PC-3 (cell line): ENCODE measurements at regions not wholly inside any gene's neighbourhood (a gene's known extent, or its start where the extent isn't known, plus 50 kb on each side); places are given as distances from the start of the nearest gene placed in this dataset.

Experiments used
- ATAC-seq: fragments of 200-7000 bp; cut with Tn5 transposase; 2 replicates; pipeline ENCODE4 v1.9.1; 2020; ENCODE audit warnings: mild to moderate bottlenecking, moderate library complexity
- BruUV-seq: library from RNA; stranded (reverse); fragments of 400-500 nt; replicated peaks from 2 replicates; lab custom pipeline; 2021; lab: Mats Ljungman, UMichigan
- CTCF ChIA-PET: fragments of 300-600 bp; sonication (Branson Sonifier 250); formaldehyde crosslinking; loops from one replicate; lab custom pipeline; 2022; ENCODE audit warnings: antibody characterized with exemption; lab: Charles Lee
- POLR2A ChIA-PET: fragments of 300-600 bp; sonication (Branson Sonifier 250); formaldehyde crosslinking; loops from one replicate; lab custom pipeline; 2022; ENCODE audit warnings: antibody characterized with exemption; ENCODE audit not compliant: unreplicated experiment; lab: Charles Lee
- DNase-seq: peaks from one replicate; pipeline ENCODE4 v3.0.0-alpha.2; 2015
- H2AFZ ChIP-seq: fragments of 300-600 bp; sonication (generic); 2 replicates; pipeline ENCODE4 v1.6.0; 2016; ENCODE audit warnings: antibody characterized with exemption, low read length
- H3F3A ChIP-seq: fragments of 300-600 bp; sonication (generic); one replicate; pipeline ENCODE4 v1.6.0; 2017; ENCODE audit warnings: antibody characterized with exemption, low read length, control low read depth, mild to moderate bottlenecking; ENCODE audit not compliant: unreplicated experiment
- H3K27ac ChIP-seq: fragments of 300-600 bp; sonication (generic); 2 replicates; pipeline ENCODE4 v1.5.1; 2016; ENCODE audit warnings: mild to moderate bottlenecking, low read length
- H3K27me3 ChIP-seq: fragments of 300-600 bp; sonication (generic); 2 replicates; pipeline ENCODE4 v1.6.1; 2016; ENCODE audit warnings: low read length, mixed read lengths
- H3K36me3 ChIP-seq: fragments of 300-600 bp; sonication (generic); 2 replicates; pipeline ENCODE4 v1.6.1; 2016; ENCODE audit warnings: low read depth, mixed run types, low read length, mixed read lengths
- H3K4me1 ChIP-seq: fragments of 300-600 bp; sonication (generic); 2 replicates; pipeline ENCODE4 v1.5.1; 2016; ENCODE audit warnings: low read length; ENCODE audit not compliant: insufficient read depth
- H3K4me2 ChIP-seq: fragments of 300-600 bp; sonication (generic); 2 replicates; pipeline ENCODE4 v1.6.0; 2016; ENCODE audit warnings: low read length
- H3K4me3 ChIP-seq: fragments of 300-600 bp; sonication (generic); 2 replicates; pipeline ENCODE4 v1.5.1; 2016; ENCODE audit warnings: mild to moderate bottlenecking, low read length, mixed read lengths
- H3K79me2 ChIP-seq: fragments of 300-600 bp; sonication (generic); 2 replicates; pipeline ENCODE4 v1.6.1; 2017; ENCODE audit warnings: low read length, mixed read lengths
- H3K9ac ChIP-seq: fragments of 300-600 bp; sonication (generic); 2 replicates; pipeline ENCODE4 v1.6.0; 2016; ENCODE audit warnings: mild to moderate bottlenecking, low read length
- H3K9me2 ChIP-seq: fragments of 300-600 bp; sonication (generic); replicated peaks from 2 replicates; pipeline ENCODE4 v1.6.1; 2016; ENCODE audit warnings: mixed run types, low read length, mixed read lengths
- H3K9me3 ChIP-seq: fragments of 300-600 bp; sonication (generic); 2 replicates; pipeline ENCODE4 v1.6.1; 2016; ENCODE audit warnings: low read length, mixed read lengths
- H4K20me1 ChIP-seq: fragments of 300-600 bp; sonication (generic); 2 replicates; pipeline ENCODE4 v1.6.1; 2016; ENCODE audit warnings: low read length, mixed read lengths
- EZH2 ChIP-seq: fragments of 300-600 bp; sonication (generic); IDR thresholded peaks from one replicate; pipeline ENCODE4 v1.6.1; 2017; ENCODE audit warnings: antibody characterized with exemption, mild to moderate bottlenecking, low read length; ENCODE audit not compliant: unreplicated experiment
- EZH2phosphoT487 ChIP-seq: fragments of 300-600 bp; sonication (generic); IDR thresholded peaks from 2 replicates; pipeline ENCODE4 v1.6.1; 2018; ENCODE audit warnings: mild to moderate bottlenecking, antibody characterized with exemption, low read length, borderline replicate concordance
- intact Hi-C: fragments of 100-400 bp; cut with micrococcal nuclease; formaldehyde crosslinking; loops from 2 replicates; pipeline ENCODE4 v1.9.0; 2023
- TF ChIP-seq, protein P1 (sequence below): fragments of 300-600 bp; sonication (generic); conservative IDR thresholded peaks from 2 replicates; pipeline ENCODE4 v1.5.1; 2017; ENCODE audit warnings: antibody characterized with exemption, low read depth, mild to moderate bottlenecking, low read length

DNA sequence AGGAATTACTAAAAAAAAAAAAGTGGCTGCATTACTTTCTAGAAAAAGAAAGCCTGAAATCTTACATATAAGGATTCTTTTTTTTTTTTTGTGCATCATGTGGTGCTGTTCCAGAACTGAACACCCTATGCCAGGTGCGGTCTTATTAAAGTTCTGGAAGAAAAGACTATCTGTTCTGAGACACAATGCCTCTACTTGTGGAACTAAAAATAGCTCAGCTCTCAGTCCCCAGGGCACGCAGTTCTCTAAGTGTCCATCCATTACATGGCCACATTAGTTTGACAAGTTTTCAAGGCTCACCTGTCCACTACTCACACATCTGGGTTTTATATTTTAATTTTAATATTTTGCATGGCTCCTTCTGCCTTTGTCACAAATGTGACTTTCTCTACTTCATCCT is 126.6 kb upstream of the ADAMTS9 start:
- BruUV-seq, result no TSS peak
- TF ChIP-seq, protein P1, sequence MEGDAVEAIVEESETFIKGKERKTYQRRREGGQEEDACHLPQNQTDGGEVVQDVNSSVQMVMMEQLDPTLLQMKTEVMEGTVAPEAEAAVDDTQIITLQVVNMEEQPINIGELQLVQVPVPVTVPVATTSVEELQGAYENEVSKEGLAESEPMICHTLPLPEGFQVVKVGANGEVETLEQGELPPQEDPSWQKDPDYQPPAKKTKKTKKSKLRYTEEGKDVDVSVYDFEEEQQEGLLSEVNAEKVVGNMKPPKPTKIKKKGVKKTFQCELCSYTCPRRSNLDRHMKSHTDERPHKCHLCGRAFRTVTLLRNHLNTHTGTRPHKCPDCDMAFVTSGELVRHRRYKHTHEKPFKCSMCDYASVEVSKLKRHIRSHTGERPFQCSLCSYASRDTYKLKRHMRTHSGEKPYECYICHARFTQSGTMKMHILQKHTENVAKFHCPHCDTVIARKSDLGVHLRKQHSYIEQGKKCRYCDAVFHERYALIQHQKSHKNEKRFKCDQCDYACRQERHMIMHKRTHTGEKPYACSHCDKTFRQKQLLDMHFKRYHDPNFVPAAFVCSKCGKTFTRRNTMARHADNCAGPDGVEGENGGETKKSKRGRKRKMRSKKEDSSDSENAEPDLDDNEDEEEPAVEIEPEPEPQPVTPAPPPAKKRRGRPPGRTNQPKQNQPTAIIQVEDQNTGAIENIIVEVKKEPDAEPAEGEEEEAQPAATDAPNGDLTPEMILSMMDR, result no peak
- TF ChIP-seq EZH2, result no peak
- no peak for TF ChIP-seq EZH2phosphoT487

DNA sequence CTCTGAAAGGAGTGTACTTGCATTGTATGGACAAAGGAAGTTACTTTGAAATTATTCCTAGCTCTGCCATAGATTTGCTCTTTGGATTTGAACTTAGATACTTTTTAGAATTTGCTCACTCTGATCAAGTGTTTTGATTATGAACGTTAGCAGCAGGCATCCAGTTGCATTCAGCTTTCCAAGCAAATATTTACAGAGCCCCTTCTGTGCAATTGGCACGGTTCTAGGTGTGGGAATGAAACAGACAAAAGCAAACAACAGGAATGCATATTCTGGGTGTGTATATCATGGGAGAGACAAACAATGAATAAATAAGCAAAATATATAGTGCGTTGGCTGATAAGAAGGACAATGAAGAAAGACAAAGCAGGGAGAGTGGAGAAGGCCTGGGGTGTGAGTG is 125.5 kb upstream of the ADAMTS9 start:
- H2AFZ ChIP-seq, result no peak overlapping the region
- H3K79me2 ChIP-seq, result no peaks in the 10 kb centered on the region
- no peaks in the 10 kb centered on the region for H3K27me3 ChIP-seq
- no peak overlapping the region for H3K9ac ChIP-seq
- H3K4me2 ChIP-seq, result no peak overlapping the region
- no peaks in the 10 kb centered on the region for H3K36me3 ChIP-seq
- no peaks in the 10 kb centered on the region for H3K9me3 ChIP-seq
- intact Hi-C loops, result no loop called here
- no peaks in the 10 kb centered on the region for H3F3A ChIP-seq
- ChIA-PET CTCF (no interaction called here), POLR2A (no interaction called here)
- ATAC-seq (no peak), DNase-seq (no peak)
- H3K9me2 ChIP-seq, result no peaks in the 10 kb centered on the region
- BruUV-seq, result no TSS peak
- H3K4me3 ChIP-seq, result no peak overlapping the region
- TF ChIP-seq, protein P1, result no peak
- TF ChIP-seq EZH2phosphoT487 (no peak), EZH2 (no peak)
- H4K20me1 ChIP-seq, result no peaks in the 10 kb centered on the region
- no peak overlapping the region for H3K27ac ChIP-seq
- H3K4me1 ChIP-seq, result no peaks in the 10 kb centered on the region

More for the DNA sequence above, 126.6 kb upstream of the ADAMTS9 start:
- intact Hi-C loops, result no loop called here
- Histone ChIP-seq H3K36me3 (no peaks in the 10 kb centered on the region), H3K9me2 (no peaks in the 10 kb centered on the region), H4K20me1 (no peaks in the 10 kb centered on the region), H3K4me3 (no peak overlapping the region), H2AFZ (no peak overlapping the region), H3K4me1 (no peaks in the 10 kb centered on the region), H3K9me3 (no peaks in the 10 kb centered on the region), H3K9ac (no peak overlapping the region), H3K27me3 (no peaks in the 10 kb centered on the region), H3K79me2 (no peaks in the 10 kb centered on the region), H3K27ac (no peak overlapping the region), H3F3A (no peaks in the 10 kb centered on the region), H3K4me2 (no peak overlapping the region)
- ChIA-PET POLR2A (no interaction called here), CTCF (no interaction called here)
- ATAC-seq (no peak), DNase-seq (no peak)

DNA sequence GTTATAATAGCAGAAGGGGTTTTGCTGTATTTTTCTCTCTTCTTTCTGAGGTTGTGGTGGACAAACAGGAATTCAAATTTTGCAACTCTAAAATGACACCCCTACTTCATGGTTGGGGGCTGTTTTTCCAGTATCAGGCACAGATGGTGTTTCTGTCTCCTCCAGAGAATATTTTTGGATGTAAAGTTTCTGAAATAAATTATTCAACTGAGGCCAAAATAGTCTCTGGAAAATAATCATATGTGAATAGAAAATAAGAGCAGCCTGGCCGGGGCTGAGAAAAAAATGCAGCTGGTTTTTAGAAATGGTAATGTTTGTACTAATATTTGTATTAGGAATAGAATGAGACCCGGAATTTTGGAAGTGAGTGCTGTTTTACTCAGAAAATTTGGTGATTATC is 121.3 kb upstream of the ADAMTS9 start:
- H3K27me3 ChIP-seq, result no peaks in the 10 kb centered on the region
- BruUV-seq, result no TSS peak
- ATAC-seq, result no peak
- no peaks in the 10 kb centered on the region for H3K9me3 ChIP-seq
- H3K4me1 ChIP-seq, result no peaks in the 10 kb centered on the region
- H3K4me3 ChIP-seq, result no peak overlapping the region
- POLR2A ChIA-PET, result no interaction called here
- DNase-seq, result no peak
- no peaks in the 10 kb centered on the region for H3K9me2 ChIP-seq
- H2AFZ ChIP-seq, result no peak overlapping the region
- TF ChIP-seq, protein P1, result no peak
- no peak for TF ChIP-seq EZH2phosphoT487
- TF ChIP-seq EZH2, result no peak
- H4K20me1 ChIP-seq, result no peaks in the 10 kb centered on the region
- intact Hi-C loops, result no loop called here
- no peak overlapping the region for H3K27ac ChIP-seq
- no peaks in the 10 kb centered on the region for H3K79me2 ChIP-seq
- H3K4me2 ChIP-seq, result no peak overlapping the region
- CTCF ChIA-PET, result no interaction called here
- no peak overlapping the region for H3K9ac ChIP-seq
- H3K36me3 ChIP-seq, result no peaks in the 10 kb centered on the region
- no peaks in the 10 kb centered on the region for H3F3A ChIP-seq
